ENCODE measurements at regions not wholly inside any gene's neighbourhood (a gene's known extent, or its start where the extent isn't known, plus 50 kb on each side); places are given as distances from the start of the nearest gene placed in this dataset.

DNA sequence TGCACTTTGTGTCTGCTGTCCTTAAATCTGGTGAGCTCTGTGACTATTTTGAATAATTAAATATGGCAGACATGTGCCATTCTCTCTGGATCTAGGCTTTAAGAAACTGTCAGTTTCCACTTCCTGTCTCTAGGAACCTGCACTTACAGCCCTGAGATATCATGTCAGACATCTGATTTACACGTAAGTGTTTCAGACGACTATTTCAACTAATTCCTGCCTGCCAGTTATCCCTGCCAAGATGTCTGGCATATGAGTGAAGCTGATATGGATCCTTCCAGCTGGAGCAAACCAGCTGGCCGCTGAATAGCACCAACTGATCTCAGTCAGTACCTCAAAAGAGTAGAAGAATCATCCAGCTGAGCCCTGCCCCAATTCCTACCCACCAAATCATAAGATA, 362.2 kb upstream of the SMIM30 start:
- WGBS, 2 donors (ENCODE audit: low coverage in 1 of 2) = 71% methylated on average over 3 of the region's 3 CpGs; no CpG with 5 or more reads in 1 of the 2 donors
- in situ Hi-C loops (cut with MboI; ENCODE audit: low pct_ligation_motif_present in 1 of 4, low pct_unique_long_range_greater_than_20kb in 1 of 4, low sequenced_read_pairs in 3 of 4) (no loop called here), intact Hi-C loops (cut with DNase I; ENCODE audit: low total_unique reads) (no loop called here)

GRCh38 chr7:113464096-113464855, 345.9 kb upstream of the SMIM30 start:
- no peak for DNase-seq
- H3K27me3 ChIP-seq = no peaks in the 10 kb centered on the region
- intact Hi-C loops (cut with DNase I; ENCODE audit: low total_unique reads) (no loop called here), in situ Hi-C loops (cut with MboI; ENCODE audit: low pct_ligation_motif_present in 1 of 4, low pct_unique_long_range_greater_than_20kb in 1 of 4, low sequenced_read_pairs in 3 of 4) (no loop called here)
- WGBS, 2 donors (ENCODE audit: low coverage in 1 of 2) = 77% methylated on average over 2 to 3 of the region's 3 CpGs
- H3K36me3 ChIP-seq = no peaks in the 10 kb centered on the region
- H3K9me3 ChIP-seq = no peaks in the 10 kb centered on the region
- no peak overlapping the region for H3K4me3 ChIP-seq
- H3K27ac ChIP-seq = no peak overlapping the region
- no peak for TF ChIP-seq POLR2A (IDR thresholded peaks at IDR 0.05)
- no peak for TF ChIP-seq EP300 (IDR thresholded peaks at IDR 0.05; ENCODE audit: low read depth)
- TF ChIP-seq POLR2AphosphoS5 (IDR thresholded peaks at IDR 0.05) = no peak
- TF ChIP-seq CTCF (IDR thresholded peaks at IDR 0.05) = no peak
- no peaks in the 10 kb centered on the region for H3K4me1 ChIP-seq

More for the DNA sequence above, 362.2 kb upstream of the SMIM30 start:
- DNase-seq = no peak
- no peaks in the 10 kb centered on the region for H3K4me1 ChIP-seq
- H3K27me3 ChIP-seq = no peaks in the 10 kb centered on the region
- no peak overlapping the region for H3K27ac ChIP-seq
- H3K36me3 ChIP-seq = no peaks in the 10 kb centered on the region
- TF ChIP-seq POLR2AphosphoS5 (IDR thresholded peaks at IDR 0.05) (no peak), POLR2A (IDR thresholded peaks at IDR 0.05) (no peak), CTCF (IDR thresholded peaks at IDR 0.05) (no peak), EP300 (IDR thresholded peaks at IDR 0.05; ENCODE audit: low read depth) (no peak)
- H3K4me3 ChIP-seq = no peak overlapping the region
- no peaks in the 10 kb centered on the region for H3K9me3 ChIP-seq

- H3K27ac ChIP-seq = no peak overlapping the region
- no peak for DNase-seq
- H3K9me3 ChIP-seq = no peaks in the 10 kb centered on the region
- H3K27me3 ChIP-seq = no peaks in the 10 kb centered on the region
- 58 to 70% methylated on average over 5 of the region's 5 CpGs for WGBS, 2 donors (ENCODE audit: low coverage in 1 of 2)
- H3K4me3 ChIP-seq = no peak overlapping the region
- in situ Hi-C loops (cut with MboI; ENCODE audit: low pct_ligation_motif_present in 1 of 4, low pct_unique_long_range_greater_than_20kb in 1 of 4, low sequenced_read_pairs in 3 of 4) = no loop called here
- TF ChIP-seq CTCF (IDR thresholded peaks at IDR 0.05) (no peak), POLR2A (IDR thresholded peaks at IDR 0.05) (no peak), POLR2AphosphoS5 (IDR thresholded peaks at IDR 0.05) (no peak), EP300 (IDR thresholded peaks at IDR 0.05; ENCODE audit: low read depth) (no peak)
- no peaks in the 10 kb centered on the region for H3K4me1 ChIP-seq
- intact Hi-C loops (cut with DNase I; ENCODE audit: low total_unique reads) = no loop called here
- no peaks in the 10 kb centered on the region for H3K36me3 ChIP-seq
These were observed 341.7 kb upstream of the SMIM30 start for GRCh38 chr7:113460067-113460466.

GRCh38 chr7:113456533-113456932, 338.2 kb upstream of the SMIM30 start:
- intact Hi-C loops (cut with DNase I; ENCODE audit: low total_unique reads) = no loop called here
- Histone ChIP-seq H3K36me3 (no peaks in the 10 kb centered on the region), H3K27me3 (no peaks in the 10 kb centered on the region), H3K9me3 (no peaks in the 10 kb centered on the region), H3K27ac (no peak overlapping the region), H3K4me1 (no peaks in the 10 kb centered on the region), H3K4me3 (no peak overlapping the region)
- in situ Hi-C loops (cut with MboI; ENCODE audit: low pct_ligation_motif_present in 1 of 4, low pct_unique_long_range_greater_than_20kb in 1 of 4, low sequenced_read_pairs in 3 of 4) = no loop called here
- TF ChIP-seq EP300 (IDR thresholded peaks at IDR 0.05; ENCODE audit: low read depth) = no peak
- TF ChIP-seq POLR2A (IDR thresholded peaks at IDR 0.05) = no peak
- no peak for TF ChIP-seq POLR2AphosphoS5 (IDR thresholded peaks at IDR 0.05)
- TF ChIP-seq CTCF (IDR thresholded peaks at IDR 0.05) = no peak
- DNase-seq = no peak
- WGBS, 2 donors (ENCODE audit: low coverage in 1 of 2) = 66 to 84% methylated on average over 2 to 11 of the region's 11 CpGs

Measured in transverse colon (tissue), 4 donors.